ENCODE measurements at regions not wholly inside any gene's neighbourhood (a gene's known extent, or its start where the extent isn't known, plus 50 kb on each side); places are given as distances from the start of the nearest gene placed in this dataset.

DNA sequence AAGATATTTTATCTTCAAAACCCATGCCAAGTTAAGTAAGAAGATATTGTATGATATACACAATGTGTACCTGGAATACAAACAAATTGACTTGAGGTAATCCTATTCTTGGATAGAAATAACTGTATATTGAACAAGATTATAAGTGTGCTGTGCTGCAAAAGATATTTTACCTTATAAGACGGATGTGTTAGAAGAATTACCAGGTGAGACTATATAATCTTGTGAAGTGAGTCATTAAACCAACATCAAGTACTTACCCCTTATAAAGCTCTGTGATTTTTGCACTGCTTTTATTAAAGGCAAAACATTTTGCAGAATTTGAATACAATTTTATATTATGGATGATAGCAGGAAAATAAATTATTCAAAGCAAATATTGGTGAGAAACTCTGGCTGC lies 570.0 kb downstream of the MMUT start:
- ChIA-PET CTCF (no interaction called here), POLR2A (no interaction called here), RAD21 (ENCODE audit: unreplicated experiment) (no interaction called here), SMC1A (ENCODE audit: uncharacterized antibody, unreplicated experiment) (no interaction called here)
- H3K36me3 ChIP-seq (ENCODE audit: control insufficient read depth in 2 of 2, insufficient read depth in 2 of 2, low read length in 1 of 2), result no peaks in the 10 kb centered on the region
- no peak overlapping the region for H2AFZ ChIP-seq (ENCODE audit: control insufficient read depth, low read depth, low read length)
- DNase-seq (ENCODE audit: low read depth, low spot score) (no peak), ATAC-seq (no peak), FAIRE-seq (no peak)
- no peaks in the 10 kb centered on the region for H4K20me1 ChIP-seq (ENCODE audit: control insufficient read depth, insufficient read depth)
- no peaks in the 10 kb centered on the region for H3K4me1 ChIP-seq (ENCODE audit: control insufficient read depth, insufficient read depth, low read length)
- in situ Hi-C loops (cut with MboI), result no loop called here
- intact Hi-C loops (cut with micrococcal nuclease; ENCODE audit: unreplicated experiment), result no loop called here
- H3K79me2 ChIP-seq (ENCODE audit: control insufficient read depth, insufficient read depth, low read length), result no peaks in the 10 kb centered on the region
- no TSS peak for BruUV-seq (replicated peaks)
- H3K9ac ChIP-seq (ENCODE audit: control insufficient read depth, insufficient read depth, low read length), result no peak overlapping the region
- no peak overlapping the region for H3K27ac ChIP-seq (ENCODE audit: control insufficient read depth, insufficient read depth)
- no peaks in the 10 kb centered on the region for H3K27me3 ChIP-seq (replicated peaks in 1 of 2; ENCODE audit: control insufficient read depth in 2 of 2, insufficient read depth in 2 of 2, low read length in 1 of 2)
- no peaks in the 10 kb centered on the region for H3K9me3 ChIP-seq (replicated peaks; ENCODE audit: control insufficient read depth, insufficient read depth, low read length)
- H3K4me2 ChIP-seq (ENCODE audit: control insufficient read depth, insufficient read depth), result no peak overlapping the region
- TF ChIP-seq SMAD1 (IDR thresholded peaks at IDR 0.05; ENCODE audit: low read depth, partially characterized antibody), result no peak
- no peak for TF ChIP-seq CHD4 (IDR thresholded peaks at IDR 0.05)
- no peak for TF ChIP-seq PML (IDR thresholded peaks at IDR 0.05; ENCODE audit: low read length)
- TF ChIP-seq PAX5 (IDR thresholded peaks at IDR 0.05; ENCODE audit: borderline replicate concordance, low read depth, low read length), result no peak
- TF ChIP-seq DPF2 (IDR thresholded peaks at IDR 0.05), result no peak
- TF ChIP-seq KDM1A (IDR thresholded peaks at IDR 0.05; ENCODE audit: borderline replicate concordance), result no peak
- no peak for TF ChIP-seq IKZF2 (IDR thresholded peaks at IDR 0.05)
- no peak for TF ChIP-seq NR2C2 (IDR thresholded peaks at IDR 0.05; ENCODE audit: borderline replicate concordance, control insufficient read depth, insufficient read length, low read depth)
- no peak for TF ChIP-seq ZBTB40 (IDR thresholded peaks at IDR 0.05; ENCODE audit: borderline replicate concordance)
- no peak for TF ChIP-seq NBN (IDR thresholded peaks at IDR 0.05)
- TF ChIP-seq, protein P1, sequence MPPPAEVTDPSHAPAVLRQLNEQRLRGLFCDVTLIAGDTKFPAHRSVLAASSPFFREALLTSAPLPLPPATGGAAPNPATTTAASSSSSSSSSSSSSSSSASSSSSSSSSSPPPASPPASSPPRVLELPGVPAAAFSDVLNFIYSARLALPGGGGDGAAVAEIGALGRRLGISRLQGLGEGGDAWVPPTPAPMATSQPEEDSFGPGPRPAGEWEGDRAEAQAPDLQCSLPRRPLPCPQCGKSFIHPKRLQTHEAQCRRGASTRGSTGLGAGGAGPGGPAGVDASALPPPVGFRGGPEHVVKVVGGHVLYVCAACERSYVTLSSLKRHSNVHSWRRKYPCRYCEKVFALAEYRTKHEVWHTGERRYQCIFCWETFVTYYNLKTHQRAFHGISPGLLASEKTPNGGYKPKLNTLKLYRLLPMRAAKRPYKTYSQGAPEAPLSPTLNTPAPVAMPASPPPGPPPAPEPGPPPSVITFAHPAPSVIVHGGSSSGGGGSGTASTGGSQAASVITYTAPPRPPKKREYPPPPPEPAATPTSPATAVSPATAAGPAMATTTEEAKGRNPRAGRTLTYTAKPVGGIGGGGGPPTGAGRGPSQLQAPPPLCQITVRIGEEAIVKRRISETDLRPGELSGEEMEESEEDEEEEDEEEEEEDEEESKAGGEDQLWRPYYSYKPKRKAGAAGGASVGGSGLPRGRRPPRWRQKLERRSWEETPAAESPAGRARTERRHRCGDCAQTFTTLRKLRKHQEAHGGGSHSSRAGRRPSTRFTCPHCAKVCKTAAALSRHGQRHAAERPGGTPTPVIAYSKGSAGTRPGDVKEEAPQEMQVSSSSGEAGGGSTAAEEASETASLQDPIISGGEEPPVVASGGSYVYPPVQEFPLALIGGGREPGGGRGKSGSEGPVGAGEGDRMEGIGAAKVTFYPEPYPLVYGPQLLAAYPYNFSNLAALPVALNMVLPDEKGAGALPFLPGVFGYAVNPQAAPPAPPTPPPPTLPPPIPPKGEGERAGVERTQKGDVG (CRISPR knock-in tag; IDR thresholded peaks at IDR 0.05), result no peak
- TF ChIP-seq NFYB (IDR thresholded peaks at IDR 0.05; ENCODE audit: insufficient read depth, low read depth, low read length), result no peak
- no peak overlapping the region for H3K4me3 ChIP-seq
- WGBS (ENCODE audit: insufficient coverage, insufficient replicate concordance, low lambda C conversion rate, missing lambda C conversion rate), result 25% methylated on average over 1 of the region's 1 CpG

Data from GM12878 (cell line).